ENCODE measurements at regions not wholly inside any gene's neighbourhood (a gene's known extent, or its start where the extent isn't known, plus 50 kb on each side); places are given as distances from the start of the nearest gene placed in this dataset.
A peak's percentile ranks its signal among the peaks of the same experiment; 100 is the strongest.

GRCh38 chr21:28193189-28193588 is 799.5 kb downstream of the LTN1 start:
- no peak for TF ChIP-seq EZH2 (IDR thresholded peaks at IDR 0.05; ENCODE audit: borderline replicate concordance, low read depth, low read length, severe bottlenecking)
- TF ChIP-seq CTCF (IDR thresholded peaks at IDR 0.05; ENCODE audit: borderline replicate concordance, extremely low read depth, low read length, poor library complexity, severe bottlenecking) = peak; percentile 6
